ENCODE measurements at regions not wholly inside any gene's neighbourhood (a gene's known extent, or its start where the extent isn't known, plus 50 kb on each side); places are given as distances from the start of the nearest gene placed in this dataset.
"Not testable (repeated sequence)": the region's sequence is repeated elsewhere in the genome, so short reads cannot be mapped to it uniquely, and the experiment has no call there.

- not testable (repeated sequence) for TF ChIP-seq CTCF, POLR2A (IDR thresholded peaks at IDR 0.05)
These were observed 5420.7 kb upstream of the TPTE start for GRCh38 chr21:5100604-5101174.

Data from vagina (tissue), 2 donors.